ENCODE measurements at regions not wholly inside any gene's neighbourhood (a gene's known extent, or its start where the extent isn't known, plus 50 kb on each side); places are given as distances from the start of the nearest gene placed in this dataset.

DNA sequence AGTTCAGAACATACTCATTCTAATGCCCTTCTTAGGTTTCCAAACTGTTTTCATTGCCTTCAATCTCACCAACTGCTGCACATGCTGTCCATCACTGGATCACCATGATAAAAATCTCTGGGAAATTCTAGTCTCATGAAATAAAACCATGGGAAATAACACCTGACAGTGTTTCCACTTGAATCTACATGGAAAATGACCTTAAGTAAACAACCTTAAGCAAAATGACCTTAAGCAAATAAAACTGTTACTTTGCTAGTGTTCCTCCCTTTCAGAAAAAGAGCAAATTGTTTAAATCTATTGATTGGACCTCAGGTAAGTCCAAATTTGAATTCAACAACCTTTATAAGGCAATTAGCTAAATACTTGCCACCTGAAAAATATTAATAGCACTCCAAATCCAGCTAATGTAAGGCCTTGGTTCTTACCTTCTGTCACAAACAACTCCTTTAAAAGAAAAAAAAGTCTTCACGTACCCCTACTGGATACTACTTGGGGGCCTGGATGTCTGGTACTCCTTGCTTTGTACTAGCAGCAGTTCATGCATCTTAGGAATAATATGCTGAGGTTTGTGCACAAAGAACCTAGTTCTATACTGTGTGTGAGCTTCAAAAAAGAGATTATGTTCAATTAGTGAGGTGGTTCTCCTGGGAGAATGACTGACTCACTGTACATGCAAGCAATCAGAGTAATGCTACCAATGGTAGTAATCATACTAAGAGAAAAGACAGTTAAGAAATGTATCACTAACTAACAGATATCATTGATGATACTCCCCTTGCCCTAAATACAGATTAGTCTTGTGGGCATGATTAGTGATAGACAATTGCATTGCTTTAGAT, 630.4 kb downstream of the PSAT1 start:
- no peak for DNase-seq

DNA sequence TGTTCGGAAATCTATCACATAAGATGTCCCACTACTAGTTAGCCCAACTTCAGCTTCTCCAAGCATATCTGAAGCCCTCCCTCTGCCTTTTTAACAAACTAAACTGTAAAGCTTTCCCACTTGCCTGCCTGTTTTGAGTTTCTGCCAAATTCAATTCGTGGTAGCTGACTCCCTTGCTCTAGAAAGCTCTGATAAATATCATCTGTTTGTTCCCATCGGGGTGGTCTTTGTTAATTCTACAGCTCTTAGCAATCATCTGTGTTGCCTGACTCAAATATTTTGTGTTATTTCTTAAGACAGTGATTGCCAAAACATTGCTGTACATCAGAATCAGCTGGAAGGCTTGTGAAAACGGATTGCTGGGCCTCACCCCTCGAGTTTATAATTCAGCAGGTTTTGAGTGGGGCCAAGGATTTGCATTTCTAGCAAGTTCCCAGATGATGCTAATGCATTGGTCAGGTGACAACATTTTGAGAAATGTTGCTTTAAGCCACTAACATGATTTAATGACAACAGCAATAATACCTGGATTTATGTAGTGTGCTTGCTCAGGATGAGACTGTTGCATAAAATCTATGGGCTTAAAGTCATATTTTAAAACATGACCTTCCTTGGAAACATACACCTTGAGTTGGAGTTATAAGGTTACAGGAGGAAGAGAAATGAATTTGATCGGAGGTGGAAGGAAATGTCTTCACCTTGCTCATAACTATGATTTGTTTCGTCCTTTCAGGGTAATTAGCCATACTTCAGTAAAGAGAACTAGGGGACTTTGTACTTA, 631.9 kb downstream of the PSAT1 start:
- no peak for DNase-seq

DNA sequence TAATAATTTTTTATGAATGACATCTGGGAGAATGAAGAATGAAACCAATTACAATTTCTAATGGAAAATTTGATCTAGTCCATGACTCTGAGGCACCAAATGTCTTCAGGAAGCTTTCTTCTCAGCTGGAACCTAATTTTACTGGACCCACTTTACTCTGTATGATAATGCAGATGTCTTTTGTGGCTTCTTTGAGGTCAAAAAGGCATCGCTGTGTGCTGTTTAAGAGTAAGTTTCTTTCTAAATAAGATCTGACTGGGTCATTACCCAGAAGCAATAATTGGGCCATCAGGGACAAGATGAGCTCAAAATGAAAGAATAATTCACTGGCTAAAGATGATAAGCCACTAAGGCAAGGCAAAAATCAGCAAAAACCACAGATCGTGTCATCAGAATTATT, 633.4 kb downstream of the PSAT1 start:
- DNase-seq = no peak

DNA sequence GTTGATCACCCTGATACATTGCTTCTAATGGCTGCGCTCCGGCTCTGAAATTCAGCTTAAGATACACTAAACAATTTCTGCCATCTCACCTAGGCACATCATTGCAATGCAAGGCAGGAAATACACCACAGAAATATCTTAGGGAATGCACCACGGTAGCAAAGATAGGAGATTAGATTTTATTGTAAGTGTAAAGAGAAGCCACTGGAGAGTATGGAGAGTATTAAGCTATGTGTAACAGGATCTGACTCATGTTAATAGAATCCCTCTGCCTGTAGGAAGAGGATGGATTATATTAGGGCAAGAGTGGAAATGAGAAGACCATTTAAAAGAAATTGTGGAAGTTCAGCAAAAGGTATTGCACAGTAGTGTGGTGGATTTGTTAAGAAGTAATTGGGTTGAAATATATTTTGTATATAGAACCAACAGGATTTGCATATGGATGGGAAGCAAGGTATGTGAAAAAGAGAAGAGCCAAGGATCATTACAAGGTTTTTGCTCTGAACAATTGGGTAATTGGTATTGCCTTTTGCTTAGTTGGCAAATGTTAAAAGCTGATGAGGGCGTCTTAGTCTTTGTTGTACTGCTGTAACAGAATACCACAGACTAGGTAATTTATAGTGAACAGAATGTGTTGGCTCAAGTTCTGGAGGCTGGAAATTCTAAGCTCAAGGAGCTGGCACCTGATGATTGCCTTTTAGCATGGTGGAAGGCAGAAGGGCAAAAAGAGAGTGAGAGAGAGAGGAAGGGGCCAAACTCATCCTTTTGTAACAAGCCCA, 636.1 kb downstream of the PSAT1 start:
- no peak for DNase-seq

DNA sequence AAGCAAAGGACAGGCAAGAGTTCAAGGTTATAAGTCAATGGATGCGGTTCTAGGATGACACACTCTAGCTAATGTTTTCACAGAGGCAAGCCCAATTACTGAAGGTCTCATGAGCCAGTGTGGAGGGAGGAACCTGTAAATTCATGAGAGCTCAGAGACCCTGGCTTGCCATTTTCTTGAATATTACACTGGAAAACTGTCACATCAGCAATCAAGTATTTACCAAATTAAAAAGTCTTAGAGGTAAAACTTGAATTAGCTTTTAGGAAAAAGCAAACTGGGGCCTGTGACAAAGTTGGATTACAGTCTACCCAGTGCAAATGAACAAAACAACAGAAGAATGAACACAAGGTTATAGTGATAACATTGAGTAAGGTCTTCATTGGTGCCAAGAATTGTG, 636.9 kb upstream of the TLE4 start:
- no peak for DNase-seq

DNA sequence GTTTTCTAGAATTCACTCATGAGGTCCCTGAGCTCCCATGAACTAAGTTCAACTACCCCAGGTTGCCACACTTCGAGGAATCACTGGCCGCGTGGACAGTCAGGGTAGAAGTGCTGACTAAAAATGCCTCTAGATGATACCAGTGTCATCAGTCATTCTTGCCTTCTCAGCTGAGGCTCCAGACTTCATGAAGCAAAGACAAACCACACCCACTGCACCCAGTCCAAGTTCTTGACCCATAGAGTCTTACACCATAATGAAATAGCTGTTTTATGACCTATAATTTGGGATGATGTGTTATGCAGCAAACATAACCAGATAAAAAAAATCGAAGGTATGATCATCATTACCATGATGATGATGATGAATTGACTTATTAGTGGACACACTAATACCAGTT, 632.9 kb upstream of the TLE4 start:
- DNase-seq = no peak

DNA sequence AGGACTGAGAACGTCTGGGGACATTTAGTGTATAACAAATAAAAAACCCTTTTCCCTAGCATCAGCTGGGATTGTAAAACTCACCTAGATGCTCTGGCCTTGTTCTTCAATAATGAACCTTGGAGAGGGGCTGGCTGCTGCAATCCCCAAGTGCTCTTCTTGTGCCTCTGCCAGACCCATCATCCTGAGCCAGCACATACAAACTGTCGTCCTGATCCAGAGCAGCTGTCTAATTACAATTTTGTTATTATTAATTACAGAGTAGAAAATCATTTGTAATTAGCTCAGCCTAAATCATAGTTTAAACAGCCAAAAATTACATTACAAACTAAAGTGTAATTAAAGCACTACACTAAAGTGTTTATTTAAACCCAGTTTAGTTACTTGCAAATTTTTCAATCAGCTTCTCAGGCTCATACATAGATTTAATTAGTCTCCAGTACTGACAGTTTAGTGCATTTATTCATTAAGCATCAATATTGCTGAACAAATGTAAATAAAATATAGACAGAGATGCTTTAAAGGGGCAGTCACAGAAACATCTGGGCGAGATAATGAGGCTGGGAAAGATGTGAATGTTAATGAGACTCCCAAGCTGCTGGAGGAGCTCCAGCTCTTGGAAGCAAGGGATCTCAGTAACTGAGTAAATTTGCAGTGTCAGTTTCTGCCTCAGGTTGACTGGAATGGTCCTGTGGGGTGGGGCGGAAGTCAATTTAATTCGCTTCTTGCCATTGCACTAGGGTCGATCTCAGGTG, 632.3 kb upstream of the TLE4 start:
- no peak for DNase-seq

DNA sequence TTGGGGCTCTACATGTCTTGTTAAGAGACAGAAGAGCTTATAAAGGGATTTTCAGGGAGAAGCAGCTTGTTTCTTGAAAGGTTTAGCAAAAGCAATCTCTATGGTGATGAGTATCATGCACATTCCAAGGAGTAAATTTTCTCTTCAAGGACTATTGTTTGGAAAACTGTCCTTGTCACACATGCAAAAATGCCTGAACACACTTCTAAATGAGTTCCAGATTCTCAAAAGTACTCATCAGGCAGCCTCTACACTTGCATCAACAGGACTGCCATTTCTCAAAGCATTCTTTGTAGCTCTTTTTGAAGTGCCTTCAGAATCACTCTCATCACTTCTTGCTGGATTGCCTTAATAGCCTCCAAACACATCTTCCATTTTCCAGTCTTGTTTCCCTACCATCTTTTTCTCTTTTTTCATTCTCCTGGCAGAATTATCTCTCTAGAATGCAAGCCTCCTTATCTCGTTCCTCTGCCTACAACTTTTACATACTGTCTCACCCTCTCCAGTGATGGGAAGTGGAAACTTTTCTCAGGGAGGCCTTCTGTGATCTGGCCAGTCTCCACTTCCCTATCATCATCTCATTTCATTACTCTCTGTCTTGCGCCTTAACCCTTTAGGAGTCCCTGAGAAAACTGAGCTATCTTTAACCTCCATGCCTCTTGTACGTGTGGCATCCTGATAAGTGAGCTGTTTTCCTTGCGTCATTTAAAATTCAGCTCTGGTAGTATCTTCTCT, 631.5 kb upstream of the TLE4 start:
- DNase-seq = no peak

DNA sequence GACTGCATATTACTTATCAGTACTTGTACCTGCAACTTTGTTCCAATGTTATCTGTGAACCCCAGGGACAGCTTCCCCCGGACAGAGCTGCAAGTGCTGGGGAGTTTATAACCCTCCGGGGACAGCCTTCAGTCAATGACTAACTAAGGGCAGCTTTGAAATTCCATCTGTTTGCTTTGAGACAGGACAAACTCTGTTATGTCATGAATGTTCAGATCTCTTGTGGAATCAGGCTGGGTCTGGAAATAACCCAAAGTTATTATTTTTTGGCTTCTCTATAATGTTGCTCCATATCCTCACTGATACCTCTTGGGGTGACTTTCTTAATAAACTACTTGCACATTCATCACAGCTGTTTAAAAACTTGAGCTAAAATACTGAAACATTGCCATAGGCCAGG, 617.5 kb upstream of the TLE4 start:
- no peak for DNase-seq

DNA sequence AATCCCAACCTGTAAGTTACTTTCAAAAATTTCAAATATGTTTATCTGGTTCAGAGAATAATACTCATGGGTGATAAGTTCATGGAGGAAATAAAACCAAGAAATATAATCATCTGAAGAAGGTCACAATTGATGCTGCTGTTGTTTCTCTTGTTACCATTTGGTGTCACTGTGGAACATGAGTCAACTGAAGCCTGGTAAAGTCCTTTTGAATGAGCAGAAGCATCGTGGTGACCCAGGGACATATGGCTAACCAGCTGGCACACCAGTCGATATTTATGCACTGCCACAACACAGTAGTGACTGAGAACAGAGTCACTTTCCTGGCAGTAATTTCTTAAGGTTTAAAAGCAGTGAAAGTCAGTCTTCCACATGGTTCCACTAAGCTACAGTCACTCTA, 612.9 kb upstream of the TLE4 start:
- no peak for DNase-seq

DNA sequence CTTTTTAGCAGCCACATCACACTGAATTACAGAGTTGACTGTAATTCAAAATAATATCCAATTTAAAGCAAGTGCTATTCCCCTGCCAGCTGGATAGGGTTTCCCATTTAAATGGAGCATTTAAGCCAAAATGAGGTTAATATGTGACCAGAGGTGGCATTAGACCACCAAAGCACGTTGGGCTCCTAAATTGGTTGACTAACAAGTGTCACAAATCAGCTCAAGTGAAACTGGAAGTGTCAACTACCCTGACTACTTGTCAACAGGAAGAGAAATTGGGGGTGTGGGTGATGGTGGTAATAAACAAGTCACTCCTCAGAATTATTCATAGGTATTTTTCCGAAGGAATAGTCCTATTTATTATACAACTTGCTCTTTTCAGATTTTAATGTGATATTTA, 609.6 kb upstream of the TLE4 start:
- DNase-seq = no peak

DNA sequence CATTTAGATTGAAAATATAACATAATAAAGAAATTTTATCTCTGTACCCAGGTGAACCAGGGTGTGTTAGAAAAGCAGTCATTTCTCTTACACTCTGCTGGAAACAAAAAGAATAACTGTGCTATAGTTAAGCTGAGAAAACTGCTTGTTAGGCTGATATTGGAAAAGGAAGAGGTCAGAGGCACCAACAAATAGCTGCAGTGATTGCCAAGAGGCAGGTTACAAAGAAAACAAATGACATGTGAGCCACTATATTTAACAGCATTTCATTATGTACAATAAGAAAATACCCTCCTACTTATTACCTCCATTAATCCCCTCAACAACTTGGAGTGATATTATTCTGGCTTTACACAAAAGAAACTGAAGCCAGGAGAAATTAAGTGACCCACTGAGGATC, 607.9 kb upstream of the TLE4 start:
- DNase-seq = no peak

DNA sequence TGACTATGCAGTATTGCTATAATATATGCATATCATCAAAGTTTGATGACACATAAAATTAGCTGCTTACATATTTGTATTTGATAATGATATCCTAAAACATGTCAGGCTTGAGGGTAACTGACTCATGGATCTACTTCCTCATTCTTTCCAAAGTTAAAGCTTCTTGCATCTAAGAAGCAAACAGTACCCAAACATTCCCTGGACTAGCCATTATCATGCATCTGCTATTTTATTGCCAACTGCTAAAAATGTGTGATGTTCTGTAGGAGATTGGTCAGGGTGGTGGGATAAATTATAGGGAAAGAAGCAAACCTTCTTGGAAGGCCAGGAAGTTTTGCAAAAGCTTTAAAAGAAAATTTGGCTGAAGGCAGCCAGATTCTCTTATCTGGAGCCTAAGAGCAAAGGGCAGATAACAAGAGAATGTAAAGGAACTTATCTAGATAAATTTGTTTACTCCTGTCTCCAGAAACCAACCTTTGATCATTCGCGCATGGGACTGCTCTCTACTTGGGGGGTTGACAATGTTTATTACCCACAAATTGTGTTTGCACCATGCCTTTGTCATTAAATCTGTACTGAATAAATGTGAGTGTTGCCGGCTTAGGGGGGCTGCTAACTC, 604.1 kb upstream of the TLE4 start:
- DNase-seq = no peak

DNA sequence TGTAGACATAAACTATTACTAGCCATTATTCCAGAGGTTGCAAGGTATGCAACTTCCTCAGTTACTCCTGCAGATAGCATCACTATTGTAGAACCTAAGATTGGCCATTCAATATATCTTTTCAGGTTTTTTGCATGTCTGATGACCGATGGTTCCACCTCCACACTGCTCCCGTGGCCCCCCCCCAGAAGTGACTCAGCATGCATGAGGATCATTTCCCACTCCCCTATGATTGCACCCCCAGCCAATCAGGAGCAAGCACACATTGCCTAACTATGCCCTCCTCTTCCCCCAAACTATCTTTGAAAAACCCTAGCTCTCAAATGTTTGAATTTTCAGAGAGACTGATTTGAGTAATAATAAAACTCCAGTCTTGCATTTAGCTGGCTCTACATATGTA, 601.4 kb upstream of the TLE4 start:
- no peak for DNase-seq

DNA sequence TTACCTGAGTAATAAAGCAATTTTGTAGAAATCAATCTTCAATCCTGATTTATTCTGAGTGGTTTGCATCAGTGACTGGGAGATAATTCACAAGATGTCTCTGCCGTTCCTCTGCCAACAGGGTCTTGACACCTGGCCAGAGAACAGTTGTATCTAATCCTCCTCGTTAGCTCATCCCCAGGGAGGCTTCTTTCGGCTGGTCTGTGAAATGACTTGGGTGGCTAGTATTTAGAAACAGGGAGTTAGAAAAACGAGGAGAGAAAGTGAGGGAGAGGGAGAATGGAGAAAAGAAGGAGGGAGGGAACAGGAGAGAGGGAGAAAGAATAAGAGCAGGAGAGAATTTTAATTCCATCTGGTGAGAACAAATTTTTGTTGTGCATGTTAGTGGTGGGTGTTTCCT, 600.2 kb upstream of the TLE4 start:
- DNase-seq = no peak

DNA sequence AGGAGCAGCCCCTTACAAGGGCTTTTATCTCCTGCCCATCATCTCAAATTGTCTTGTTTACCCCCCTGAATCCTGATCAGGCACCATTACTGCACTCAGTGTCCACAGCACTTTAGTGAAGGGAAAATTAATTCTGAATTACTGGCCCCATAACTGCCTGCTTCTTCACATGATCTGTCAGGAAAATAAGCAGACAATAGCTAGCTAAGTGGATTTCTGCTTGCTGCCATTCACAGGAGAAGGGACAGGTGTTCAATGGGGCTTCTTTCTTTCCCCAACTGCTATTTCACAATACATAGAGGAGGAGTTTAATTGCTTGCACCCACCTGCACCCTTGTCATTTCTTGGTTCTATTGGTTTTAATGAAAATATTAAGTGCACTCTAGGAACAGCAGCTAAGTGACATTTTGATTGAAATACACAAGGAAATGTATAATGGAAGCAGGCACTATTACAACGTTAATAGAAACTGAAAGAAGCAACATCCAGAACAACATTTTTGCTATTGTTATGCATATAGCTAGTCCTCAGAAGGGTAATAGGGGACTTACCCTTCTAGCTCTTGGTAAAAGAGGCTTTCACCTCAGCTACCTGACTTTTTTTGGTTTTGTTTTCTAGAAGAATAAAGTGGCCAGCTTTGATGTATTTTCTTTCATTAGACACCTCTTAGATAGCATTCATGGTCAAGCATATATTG, 599.3 kb upstream of the TLE4 start:
- peak; percentile 13 for DNase-seq

DNA sequence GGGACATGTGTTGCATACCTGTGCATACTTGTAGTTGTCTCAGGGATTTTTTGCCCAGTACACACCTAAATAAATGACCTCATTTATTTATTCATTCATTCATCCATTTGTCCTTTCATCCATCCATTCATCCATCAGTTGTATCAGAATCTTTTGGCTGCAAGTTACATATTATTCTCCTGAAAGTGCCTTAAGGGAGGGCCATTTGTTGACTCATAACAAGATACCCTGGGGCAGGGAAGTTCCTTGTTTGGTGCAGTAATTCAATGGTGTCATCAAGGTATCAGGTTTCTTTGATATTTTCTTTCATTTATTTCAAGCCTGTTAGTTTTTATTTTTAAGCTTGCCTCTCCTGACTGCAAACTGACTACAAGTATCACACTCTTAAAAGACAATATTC, 597.9 kb upstream of the TLE4 start:
- no peak for DNase-seq

DNA sequence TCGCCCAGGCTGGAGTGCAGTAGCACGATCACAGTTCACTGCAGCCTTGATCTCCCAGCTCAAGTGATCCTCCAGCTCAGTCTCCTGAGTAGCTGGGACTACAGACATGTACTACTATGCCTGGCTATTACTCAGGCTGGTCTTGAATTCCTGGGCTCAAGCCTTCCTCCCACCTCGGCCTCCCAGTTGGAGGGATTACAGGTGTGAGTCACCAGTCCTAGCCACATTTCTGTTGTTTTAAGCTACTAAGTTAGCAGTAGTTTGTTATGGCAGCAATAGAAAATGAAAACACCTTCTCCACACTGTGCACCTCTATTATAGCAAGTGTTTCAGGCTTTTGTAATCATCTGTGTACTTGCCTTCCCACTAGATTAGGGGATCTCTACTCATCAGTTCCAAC, 588.9 kb upstream of the TLE4 start:
- no peak for DNase-seq

DNA sequence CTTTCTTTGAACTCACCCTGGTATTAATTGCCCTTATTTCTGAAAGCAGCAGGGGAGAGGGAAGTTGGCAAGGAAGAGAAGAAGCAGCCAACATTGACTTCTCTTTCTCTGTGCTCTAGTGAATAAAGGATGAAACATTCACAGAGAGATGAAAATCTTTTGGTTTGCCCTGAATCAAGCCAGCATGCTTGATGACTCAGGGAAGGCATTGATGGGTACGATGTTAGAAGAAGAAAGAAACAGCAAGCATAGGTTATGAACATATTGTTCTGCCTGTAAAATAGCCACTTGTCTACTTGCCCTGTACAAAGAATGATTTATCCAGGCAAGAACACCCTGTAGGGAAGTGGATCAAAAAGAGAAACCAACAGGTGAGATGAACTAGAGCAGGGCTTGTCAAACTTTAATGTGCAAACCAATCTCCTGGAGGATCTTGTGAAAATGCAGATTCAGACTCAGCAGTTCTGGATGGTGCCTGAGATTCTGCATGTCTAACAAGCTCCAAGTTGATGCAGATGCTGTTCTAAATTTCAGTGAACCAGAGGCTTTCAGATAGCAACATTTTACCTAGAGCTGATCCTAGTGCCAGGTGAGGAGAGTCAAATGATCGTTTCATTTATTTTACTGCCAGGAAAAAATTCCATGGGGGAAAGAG, 586.6 kb upstream of the TLE4 start:
- DNase-seq = no peak

DNA sequence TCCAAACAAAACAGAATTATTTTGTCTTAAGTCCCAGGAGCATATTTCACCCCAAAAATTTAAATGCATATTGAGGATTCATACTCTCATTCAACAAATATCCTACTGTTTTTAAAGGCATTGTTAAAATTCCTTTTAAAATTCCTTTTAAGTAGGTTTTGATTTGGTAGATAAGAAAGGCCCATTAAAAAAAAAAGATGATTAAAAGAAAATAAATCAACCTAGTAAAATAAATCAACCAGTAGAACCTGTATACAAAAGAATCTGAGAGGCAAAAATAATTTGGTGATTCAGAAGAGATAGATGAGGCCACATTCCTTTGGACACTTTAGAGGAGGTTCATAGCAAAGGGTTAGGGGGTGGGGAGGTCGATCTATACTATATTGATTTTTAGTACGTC, 585.3 kb upstream of the TLE4 start:
- DNase-seq = no peak
